Skin of body (tissue), 1 donor: ENCODE measurements at regions not wholly inside any gene's neighbourhood (a gene's known extent, or its start where the extent isn't known, plus 50 kb on each side); places are given as distances from the start of the nearest gene placed in this dataset.
A peak's percentile ranks its signal among the peaks of the same experiment; 100 is the strongest.

Experiments used
- DNase-seq: peaks from one replicate; lab custom pipeline; 2025; lab: John Stamatoyannopoulos, UW

DNA sequence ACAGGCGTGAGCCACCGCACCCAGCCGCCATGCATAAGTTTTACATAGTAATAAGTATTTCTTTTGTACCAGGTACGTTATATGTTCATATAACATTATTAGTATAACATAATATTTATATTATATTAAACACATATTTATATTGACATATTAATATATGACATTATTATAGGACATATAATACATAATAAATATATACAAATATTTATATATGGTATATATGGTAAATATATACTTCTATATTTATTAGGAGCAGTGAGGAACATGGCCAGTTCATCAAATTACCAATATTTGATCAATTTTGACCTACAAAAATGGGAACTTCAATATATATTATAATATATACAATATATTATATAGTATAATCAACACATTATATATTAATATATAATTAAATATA lies 245.9 kb upstream of the FGGY start:
- no peak for DNase-seq

DNA sequence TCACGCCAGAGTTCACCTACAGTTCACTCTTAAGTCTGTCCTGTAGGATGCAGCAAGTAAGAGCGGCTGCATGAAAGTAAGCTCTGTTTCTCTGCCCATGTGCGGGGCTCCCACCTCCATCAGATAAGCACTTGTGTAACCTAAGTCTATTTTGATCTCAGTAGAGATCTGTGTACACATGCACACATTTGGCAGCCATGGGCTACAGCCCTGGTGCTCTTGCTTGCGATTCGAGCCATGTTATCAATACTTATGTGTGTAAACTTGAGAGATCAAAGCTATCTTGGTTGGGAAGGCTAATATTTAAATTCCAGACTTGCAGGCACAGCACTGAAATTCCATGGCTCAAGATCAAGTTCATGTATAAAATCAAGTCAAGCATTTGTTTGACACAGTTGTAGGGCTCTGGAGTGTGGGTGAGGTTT lies 244.7 kb upstream of the FGGY start:
- DNase-seq, result no peak

DNA sequence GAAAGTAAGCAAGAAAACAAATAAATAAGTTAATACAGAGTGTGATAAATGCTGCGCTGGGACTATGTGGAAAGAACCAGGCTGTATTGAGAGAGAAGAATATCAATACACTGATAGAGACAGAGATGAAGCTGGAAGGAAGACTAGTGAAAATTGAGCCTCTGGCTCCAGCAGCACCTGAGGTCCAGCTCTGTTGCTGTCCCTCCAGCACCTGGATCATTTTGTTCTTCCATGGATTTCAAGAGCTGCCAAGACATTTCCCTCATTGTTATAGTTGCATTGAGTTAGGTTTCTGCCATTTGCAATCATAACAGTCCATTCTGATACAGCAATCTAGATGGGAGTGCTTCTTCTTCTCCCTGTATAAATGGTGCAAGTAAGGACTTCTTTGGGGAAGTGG lies 242.7 kb upstream of the FGGY start:
- no peak for DNase-seq

DNA sequence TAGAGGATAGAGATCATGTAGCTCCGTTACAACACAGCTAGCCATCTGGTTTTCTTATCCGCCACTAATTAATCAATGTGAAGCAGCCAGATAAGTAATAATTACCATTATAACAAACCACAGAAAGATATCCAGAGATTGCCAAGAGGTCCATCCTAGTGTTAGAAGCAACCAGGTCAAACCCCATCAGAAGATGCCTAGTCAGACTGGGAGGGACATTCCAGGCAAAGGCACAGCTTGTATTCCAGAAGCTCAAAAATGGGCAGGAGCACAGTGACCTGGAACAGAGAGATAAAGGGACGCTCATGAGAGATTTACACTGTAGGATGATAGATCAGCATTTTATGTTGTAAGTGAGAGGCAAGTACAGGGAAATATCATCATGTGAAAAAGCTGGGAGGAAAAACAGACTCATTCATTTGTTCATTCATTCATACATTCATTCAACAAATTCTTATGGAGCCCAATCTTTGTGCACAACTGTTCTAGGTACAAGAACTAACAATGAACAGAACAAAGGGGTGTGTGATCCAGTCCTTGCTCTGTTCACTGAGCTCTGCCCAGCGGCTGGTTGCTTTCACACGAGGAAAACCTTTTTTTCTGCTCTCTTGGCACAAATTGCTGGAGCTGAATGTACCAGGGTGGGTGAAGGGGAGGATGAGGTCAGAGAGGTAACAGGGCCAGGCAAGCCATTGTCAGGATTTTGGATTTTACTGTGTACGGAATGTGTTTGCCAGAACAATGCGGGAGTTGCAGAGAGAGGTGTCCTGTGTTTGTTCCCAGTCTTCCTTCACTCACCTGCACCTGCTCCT lies 240.8 kb upstream of the FGGY start:
- no peak for DNase-seq

DNA sequence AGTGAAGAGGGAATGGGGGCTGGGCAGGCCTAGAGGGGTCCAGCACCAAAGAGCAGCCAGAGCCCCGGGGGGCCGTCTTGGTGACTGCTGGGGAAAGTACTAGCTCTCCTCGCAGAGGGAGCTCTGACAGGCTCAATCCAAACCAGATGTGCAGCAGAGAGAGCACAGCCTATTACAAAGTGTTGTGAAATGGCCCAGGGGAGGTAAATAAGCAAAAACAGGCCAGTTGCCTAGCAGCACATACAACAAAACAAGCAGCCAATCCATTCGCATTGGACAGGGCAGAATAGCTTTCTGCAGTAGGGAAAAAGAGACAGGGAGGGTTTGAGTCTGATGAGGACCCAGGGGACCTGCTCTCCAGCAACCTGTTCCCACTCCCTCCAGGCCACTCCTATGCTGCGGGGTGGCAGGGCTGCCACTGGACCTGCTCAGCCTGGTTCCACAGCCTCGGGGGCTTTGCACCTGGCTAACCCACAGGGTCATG lies 239.6 kb upstream of the FGGY start:
- DNase-seq, result peak; percentile 98

DNA sequence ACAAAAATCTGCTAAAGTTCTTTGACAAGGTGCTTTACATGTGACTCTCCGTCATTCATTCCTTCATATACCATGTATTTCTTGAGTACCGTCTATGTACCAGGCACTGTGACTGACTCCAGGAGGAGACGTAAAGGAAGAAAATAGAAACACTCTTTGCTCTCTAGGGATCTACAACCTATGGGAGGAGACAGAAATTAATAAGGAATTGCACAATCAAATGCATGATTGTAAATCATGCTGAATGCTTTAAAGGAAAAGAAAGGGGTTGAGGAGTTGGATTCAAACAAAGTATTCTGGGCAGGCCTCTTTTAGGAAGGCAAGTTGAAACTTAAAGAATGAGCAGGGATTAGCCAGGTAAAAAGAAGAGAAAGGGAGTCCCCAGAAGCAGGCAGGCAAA lies 239.1 kb upstream of the FGGY start:
- DNase-seq, result peak; percentile 59

DNA sequence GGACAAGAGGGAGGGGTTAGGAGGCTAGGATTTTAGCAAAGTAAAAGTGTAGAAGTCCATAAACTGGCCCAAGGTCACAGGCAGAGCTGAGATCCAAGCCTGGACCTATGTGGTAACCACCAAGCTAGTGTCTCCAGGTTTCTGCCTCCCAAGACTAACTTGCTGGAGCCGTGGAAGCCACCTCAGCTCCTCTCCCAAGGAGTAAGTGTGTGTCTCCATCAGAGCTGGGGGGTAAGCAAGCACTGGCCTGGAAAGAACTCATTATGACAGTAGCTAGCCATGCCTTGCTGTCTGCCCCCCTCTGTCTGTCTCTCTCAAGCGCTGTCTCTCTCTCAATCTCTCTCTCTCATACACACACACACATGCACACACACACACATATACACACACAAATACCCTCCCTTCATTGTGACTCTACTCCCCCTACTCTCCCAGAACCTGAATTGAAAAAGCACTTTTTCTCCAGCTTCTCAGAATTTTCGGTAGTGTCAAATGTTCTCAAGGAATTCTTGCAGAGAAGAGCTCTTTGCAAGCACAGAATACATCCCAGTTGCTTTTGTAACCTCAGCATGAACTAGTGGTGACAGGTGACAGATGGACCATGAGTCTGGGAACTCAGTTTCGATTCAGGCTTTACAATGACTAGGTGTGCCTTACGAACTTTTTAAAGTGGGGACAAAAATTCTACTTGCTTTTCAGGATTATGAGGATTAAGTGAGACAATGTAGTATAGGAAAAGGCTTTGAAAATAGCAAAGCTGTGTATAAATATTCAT lies 238.0 kb upstream of the FGGY start:
- DNase-seq, result no peak

DNA sequence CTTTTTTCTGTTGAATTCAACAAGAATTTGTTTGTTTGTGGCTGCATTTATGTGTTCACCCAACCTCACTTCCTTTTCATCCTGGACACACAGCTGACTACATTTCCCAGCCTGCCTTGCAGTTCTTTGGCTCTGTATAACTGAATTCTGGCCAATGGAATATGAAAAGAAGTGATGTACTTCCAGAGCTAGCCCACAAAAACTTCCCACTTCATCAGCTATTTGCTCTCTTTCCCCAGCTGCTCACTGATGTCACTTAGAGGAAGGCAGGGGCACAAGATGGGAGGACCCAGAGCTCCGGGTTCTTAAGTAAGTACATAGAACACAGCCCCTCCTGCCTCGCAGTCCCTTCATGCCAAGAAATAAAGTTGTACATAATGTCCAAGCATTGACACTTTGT lies 235.0 kb upstream of the FGGY start:
- DNase-seq, result peak; percentile 98

DNA sequence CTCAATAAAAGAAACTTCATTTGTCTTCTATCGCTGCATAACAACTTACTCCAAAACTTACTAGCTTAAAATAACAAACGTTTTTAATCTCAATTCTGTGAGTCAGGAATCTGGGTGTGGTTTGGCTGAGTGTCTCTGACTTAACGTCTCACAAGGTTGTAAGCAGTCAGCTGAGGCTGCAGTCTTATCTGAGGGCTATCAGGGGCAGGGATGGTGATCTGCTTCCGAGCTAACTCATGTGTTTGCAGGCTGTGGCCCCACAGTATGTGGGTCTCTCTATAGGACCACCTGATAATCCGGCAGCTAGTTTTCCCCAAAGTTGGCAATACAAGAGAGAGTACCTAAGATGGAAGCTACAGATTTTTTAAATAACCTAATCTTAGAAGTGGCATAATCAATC lies 234.2 kb upstream of the FGGY start:
- DNase-seq, result no peak

DNA sequence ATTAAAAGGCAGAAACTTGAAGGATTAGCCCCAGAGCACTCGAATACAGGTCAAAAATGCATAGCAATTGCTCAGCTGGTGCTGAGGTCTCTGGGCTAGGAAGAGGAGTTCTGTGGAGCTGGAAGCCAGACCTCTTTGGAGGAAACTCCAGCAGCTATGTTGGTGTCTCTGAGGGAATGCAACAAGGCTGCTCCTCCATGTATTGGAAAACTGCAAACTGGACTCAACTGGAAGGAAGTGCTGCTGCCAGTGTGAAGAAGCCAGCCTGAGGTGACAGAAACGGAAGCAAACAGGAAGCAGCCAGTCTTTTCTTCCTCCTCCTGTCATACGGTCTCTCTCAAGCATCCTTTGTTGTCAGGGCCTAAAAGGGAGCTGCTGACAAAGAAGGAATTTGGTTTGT lies 233.4 kb upstream of the FGGY start:
- DNase-seq, result no peak

DNA sequence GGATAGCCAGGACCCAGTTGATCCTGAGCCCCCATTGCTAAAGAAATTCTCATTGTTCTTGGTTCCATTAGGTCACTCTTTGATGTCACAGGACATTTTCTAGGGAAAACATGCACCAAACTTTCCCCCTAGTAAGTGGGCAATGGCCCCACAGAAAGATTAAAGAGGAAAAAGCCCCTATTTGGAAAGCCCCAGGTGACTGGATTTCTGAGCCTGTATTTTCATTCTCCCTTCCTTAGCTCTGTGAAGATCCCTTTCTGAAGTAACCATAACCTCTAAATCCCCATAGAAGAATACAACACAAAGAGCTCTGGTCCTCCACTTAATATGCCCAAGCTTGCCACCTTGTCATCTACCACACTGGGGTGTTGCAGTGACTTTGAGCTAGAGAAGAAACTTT lies 232.3 kb upstream of the FGGY start:
- no peak for DNase-seq

DNA sequence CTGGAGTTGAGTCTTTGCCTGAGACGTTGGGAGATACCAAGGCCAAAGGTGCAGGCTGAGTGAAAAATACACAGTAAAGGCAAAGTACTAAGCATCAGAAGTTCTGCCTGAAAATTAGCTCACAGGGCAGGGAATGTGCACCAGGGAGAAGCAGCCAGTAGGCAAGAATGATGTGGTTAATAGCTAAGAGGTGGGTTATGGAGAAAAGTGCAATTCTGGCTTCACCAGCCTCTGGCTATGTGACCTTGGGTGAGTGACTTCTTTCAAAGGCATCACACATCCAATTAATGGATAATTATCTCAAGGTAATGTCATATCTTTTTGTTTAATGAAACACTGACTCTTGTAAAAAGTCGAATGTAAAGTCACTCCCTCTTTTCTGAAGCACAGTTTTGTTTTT lies 230.7 kb upstream of the FGGY start:
- DNase-seq, result no peak

DNA sequence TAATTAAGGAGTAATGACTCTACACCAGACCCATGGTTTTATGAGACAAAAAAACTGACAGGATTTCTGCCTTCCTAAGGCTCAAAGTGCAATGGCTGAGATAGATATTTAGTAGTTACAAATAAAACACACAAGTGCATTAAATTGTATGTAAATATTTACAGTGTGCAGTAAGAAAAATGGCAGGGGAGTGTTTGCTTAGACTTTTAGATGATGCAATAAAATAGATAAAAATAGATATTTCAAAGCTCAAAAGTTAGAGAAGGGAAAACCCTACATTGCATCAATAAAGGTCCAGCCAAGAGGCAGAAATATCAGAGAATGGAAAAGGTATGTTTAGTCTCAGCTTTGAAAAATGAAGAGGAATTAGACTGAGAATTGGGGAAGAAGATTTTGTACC lies 226.3 kb upstream of the FGGY start:
- DNase-seq, result no peak

DNA sequence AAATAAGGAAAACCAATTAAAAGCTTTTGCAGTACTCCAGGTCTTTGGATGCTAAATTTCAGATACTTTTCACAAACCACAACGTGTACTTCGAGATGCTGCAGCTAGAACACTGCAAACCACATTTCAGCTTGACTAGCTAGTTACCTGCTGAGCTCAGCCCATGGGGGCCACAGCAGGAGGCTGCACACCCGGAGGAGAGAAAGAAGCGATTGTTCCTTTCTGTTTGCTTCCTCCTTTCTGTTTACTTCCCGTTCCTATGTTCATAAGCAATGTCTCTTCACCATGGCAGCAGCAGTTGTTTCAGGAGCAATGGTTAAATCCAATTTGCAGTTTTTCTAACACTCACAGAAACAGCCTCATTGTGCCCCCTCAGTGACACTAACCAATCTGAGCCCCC lies 225.6 kb upstream of the FGGY start:
- DNase-seq, result no peak

DNA sequence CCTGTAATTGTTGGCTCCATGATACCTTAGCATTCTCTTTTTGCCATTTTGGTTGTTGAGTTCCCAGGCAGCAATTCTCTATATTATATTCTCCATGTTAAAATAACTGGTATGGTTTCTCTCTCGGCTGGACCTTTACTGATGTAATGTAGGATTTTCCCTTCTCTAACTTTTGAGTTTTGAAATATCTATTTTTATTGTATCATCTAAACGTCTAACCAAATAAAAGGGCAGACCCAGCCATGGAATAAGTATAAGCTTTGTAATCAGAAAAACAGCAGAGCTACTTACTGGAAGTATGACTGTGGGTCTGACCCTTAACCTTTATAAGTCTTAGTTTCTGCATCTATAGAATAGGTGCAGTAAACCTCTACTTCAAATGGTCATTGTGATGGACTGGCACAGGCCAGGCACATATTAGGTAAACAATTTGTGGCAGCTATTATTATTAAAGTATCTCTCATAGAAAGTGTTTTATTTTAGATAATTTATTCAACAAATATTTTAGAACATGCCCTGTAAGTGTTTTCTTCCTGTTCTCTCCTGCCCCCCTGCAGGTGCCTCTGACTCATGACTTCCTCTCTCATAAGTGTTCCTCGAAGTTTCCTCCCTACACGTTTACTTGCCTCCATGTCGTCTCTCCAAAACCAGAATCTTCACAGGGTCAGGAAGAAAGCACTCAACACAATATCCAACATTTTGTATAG lies 224.9 kb upstream of the FGGY start:
- no peak for DNase-seq

DNA sequence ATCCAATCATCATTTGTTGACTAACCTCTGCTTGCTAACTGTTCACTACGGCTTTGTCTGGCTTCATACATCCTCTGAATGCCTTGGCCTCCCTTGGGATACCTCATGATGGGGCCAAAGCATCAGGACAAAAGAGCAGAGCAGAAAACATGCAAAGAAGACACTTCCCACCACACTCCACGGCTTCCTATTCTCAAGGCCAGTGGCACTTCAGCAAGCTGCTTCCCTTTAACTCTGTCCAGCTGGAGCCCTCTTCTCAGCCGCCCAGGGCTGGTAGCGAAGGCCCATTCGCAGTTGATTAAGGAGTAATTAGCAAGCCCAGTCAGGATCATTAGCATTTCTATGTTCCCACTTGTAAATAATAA lies 224.3 kb upstream of the FGGY start:
- no peak for DNase-seq

DNA sequence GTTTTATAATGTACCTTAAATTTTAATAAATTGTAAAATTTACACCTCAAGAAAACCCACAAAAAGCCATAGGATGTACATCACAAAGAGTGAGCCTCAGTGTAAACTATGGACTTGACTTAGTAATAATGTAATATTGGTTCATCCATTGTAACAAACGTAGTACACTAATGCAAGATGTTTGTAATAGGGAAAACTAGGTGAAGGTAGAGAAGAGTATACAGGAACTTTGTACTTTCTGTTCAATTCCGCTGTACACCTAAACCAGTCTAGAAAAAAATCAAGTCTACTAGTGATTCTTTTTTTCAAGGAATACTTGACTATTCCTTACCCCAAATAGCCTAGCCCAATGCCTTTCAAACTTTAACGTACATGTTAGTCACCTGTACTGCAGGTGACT lies 222.3 kb upstream of the FGGY start:
- DNase-seq, result no peak

DNA sequence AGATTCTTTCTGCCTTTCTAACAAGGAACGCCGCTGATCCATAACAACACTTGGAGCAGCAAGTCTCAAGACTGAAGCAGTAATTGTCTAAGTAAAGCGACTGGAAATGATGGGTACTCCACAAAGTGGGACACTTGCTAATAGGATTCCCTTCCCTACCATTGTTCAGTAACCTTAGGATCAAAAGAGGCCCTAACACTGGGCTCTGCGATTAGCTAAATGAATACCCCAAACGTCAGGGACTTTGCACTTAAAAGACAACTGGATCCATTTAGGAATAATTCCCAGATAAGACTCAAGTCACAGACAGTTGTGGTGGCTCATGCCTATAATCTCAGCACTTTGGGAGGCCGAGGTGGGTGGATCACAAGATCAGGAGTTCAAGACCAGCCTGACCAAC lies 221.9 kb upstream of the FGGY start:
- no peak for DNase-seq

DNA sequence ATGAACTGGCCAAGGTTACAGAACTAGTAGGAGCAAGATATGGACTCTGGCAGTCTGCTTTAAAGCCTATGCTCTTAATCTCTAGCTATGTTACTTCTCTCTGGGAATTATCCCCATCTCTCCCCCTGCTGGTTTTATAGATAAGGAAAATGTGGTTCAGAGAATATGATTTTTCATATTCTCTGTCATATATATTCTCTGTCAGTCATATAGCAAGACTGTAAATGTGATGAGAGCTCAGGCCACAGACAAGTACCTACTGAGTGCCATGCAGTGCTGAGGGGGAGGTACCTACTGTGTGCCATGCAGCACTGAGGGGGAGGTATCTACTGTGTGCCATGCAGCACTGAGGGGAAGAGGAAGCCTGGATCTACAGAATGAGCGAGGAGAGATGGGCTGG lies 220.3 kb upstream of the FGGY start:
- DNase-seq, result peak; percentile 19

DNA sequence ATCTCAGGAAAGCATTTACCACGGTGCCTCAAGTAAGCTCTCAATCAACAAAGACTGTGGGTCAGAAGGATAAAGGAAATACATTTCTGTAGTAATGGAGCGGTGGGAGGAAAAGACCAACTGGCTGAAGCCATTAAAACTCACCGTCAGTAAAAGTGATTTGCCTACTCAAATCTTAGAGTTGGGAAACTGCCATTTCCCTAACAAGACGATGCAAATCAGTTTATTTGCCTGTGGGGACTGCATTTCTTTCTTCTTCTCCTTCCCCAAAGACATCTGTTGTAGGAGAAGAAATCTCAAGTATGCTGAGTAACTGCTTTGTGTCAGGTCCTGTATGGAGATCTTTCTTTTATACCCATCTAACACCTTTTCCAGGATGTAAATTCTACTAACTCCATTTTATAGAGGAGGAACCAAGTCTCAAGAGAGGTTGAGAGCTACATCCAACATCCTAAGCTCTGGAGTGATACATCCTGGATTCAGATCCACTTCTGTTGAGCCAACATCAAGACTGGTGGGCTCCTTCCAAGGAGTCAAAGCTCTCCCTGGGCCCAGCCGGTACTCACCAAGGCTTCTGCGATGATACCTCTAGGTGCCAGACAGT lies 219.3 kb upstream of the FGGY start:
- DNase-seq, result no peak

DNA sequence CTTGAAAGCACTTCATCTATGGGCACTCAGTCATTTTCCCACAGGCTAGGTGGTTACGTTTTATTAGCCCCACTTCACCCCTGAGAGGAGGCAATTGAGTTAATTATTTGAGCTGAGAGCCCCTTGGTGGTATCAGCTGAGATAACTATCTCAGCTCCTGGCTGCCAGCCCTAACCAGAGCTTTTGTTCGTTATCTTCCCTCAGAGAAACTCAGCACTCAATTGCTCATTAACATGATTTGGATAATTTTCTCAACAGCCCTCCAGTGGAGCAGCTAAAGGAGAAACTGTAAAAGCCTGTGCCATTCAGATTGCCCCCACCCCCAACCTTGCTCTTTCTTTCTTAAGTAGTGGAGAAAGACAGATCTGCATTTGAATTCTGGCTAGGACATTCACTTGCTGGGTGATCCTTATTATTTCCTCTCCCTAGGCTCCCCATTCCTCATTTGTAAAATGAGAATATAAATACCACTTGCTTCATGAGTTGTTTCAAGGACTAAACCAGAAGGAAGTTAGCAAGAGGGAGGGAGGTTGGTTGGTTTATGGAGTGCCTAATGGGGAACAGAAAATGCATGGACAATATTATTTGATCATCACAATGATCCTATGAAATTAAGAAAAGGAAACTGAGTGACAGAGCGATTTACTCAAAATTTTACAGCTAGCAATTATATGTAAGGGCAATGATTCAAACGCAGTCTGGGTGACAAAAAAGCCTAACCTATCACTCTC lies 218.7 kb upstream of the FGGY start:
- DNase-seq, result no peak
